Osteocyte (in vitro differentiated cells): ENCODE measurements at regions not wholly inside any gene's neighbourhood (a gene's known extent, or its start where the extent isn't known, plus 50 kb on each side); places are given as distances from the start of the nearest gene placed in this dataset.

Experiments
- DNase-seq: peaks from one replicate; pipeline ENCODE4 v3.0.0; 2021; ENCODE audit warnings: mixed read lengths; ENCODE audit not compliant: unreplicated experiment; ENCODE audit errors: extremely low spot score
- H3K27ac Mint-ChIP-seq: one replicate; pipeline ENCODE4 v1.8.0; 2021; ENCODE audit warnings: mild to moderate bottlenecking, mixed read lengths; ENCODE audit not compliant: unreplicated experiment
- H3K27me3 Mint-ChIP-seq: one replicate; pipeline ENCODE4 v1.8.0; 2021; ENCODE audit warnings: mixed read lengths; ENCODE audit not compliant: unreplicated experiment
- H3K36me3 Mint-ChIP-seq: one replicate; pipeline ENCODE4 v1.8.0; 2021; ENCODE audit warnings: mixed read lengths; ENCODE audit not compliant: unreplicated experiment
- H3K4me1 Mint-ChIP-seq: one replicate; pipeline ENCODE4 v1.8.0; 2021; ENCODE audit warnings: mixed read lengths; ENCODE audit not compliant: unreplicated experiment
- H3K4me3 Mint-ChIP-seq: one replicate; pipeline ENCODE4 v1.8.0; 2021; ENCODE audit warnings: mild to moderate bottlenecking, moderate library complexity, mixed read lengths; ENCODE audit not compliant: unreplicated experiment
- H3K9me3 Mint-ChIP-seq: one replicate; pipeline ENCODE4 v1.8.0; 2021; ENCODE audit warnings: mixed read lengths; ENCODE audit not compliant: unreplicated experiment
- CTCF ChIP-seq: fragments of 200-600 bp; sonication (generic); IDR thresholded peaks from 2 replicates; pipeline ENCODE4 v1.5.0; 2021; ENCODE audit warnings: antibody characterized with exemption, mild to moderate bottlenecking, moderate library complexity

GRCh38 chr6:114436691-114437090, 93.9 kb upstream of the HS3ST5 start:
- no peak overlapping the region for H3K27ac Mint-ChIP-seq
- H3K4me1 Mint-ChIP-seq = no peaks in the 10 kb centered on the region
- no peak overlapping the region for H3K4me3 Mint-ChIP-seq
- no peaks in the 10 kb centered on the region for H3K27me3 Mint-ChIP-seq
- TF ChIP-seq CTCF = no peak
- H3K9me3 Mint-ChIP-seq = no peaks in the 10 kb centered on the region
- no peaks in the 10 kb centered on the region for H3K36me3 Mint-ChIP-seq
- no peak for DNase-seq

- TF ChIP-seq CTCF = no peak
- Mint-ChIP-seq H3K36me3 (no peaks in the 10 kb centered on the region), H3K4me1 (no peaks in the 10 kb centered on the region), H3K27me3 (no peaks in the 10 kb centered on the region), H3K4me3 (no peak overlapping the region), H3K9me3 (no peaks in the 10 kb centered on the region), H3K27ac (no peak overlapping the region)
- DNase-seq = no peak
Observed at GRCh38 chr6:114435985-114436384, 93.2 kb upstream of the HS3ST5 start.

- no peaks in the 10 kb centered on the region for H3K27me3 Mint-ChIP-seq
- no peak for DNase-seq
- no peaks in the 10 kb centered on the region for H3K36me3 Mint-ChIP-seq
- peaks cover 5% of the 10 kb centered on the region for H3K4me1 Mint-ChIP-seq
- no peaks in the 10 kb centered on the region for H3K9me3 Mint-ChIP-seq
- H3K4me3 Mint-ChIP-seq = no peak overlapping the region
- no peak overlapping the region for H3K27ac Mint-ChIP-seq
- TF ChIP-seq CTCF = no peak
Observed at GRCh38 chr6:114432400-114432799, 89.6 kb upstream of the HS3ST5 start.

- Mint-ChIP-seq H3K27me3 (no peaks in the 10 kb centered on the region), H3K4me3 (no peak overlapping the region), H3K4me1 (peaks cover 5% of the 10 kb centered on the region), H3K27ac (no peak overlapping the region), H3K36me3 (no peaks in the 10 kb centered on the region), H3K9me3 (no peaks in the 10 kb centered on the region)
- DNase-seq = no peak
- no peak for TF ChIP-seq CTCF
Observed at GRCh38 chr6:114431641-114432040, 88.8 kb upstream of the HS3ST5 start.

GRCh38 chr6:114430534-114431124, 87.8 kb upstream of the HS3ST5 start:
- Mint-ChIP-seq H3K27me3 (no peaks in the 10 kb centered on the region), H3K9me3 (no peaks in the 10 kb centered on the region), H3K4me1 (peaks cover 5% of the 10 kb centered on the region), H3K4me3 (no peak overlapping the region), H3K36me3 (no peaks in the 10 kb centered on the region), H3K27ac (no peak overlapping the region)
- no peak for TF ChIP-seq CTCF
- DNase-seq = no peak
